GM10266 (cell line): ENCODE measurements at regions not wholly inside any gene's neighbourhood (a gene's known extent, or its start where the extent isn't known, plus 50 kb on each side); places are given as distances from the start of the nearest gene placed in this dataset.

Source experiments
- DNase-seq: peaks from one replicate; pipeline ENCODE4 v3.0.0; 2012; ENCODE audit errors: extremely low spot score
- CTCF ChIP-seq: IDR thresholded peaks from 2 replicates; pipeline ENCODE4 v1.5.1; 2012; ENCODE audit warnings: mild to moderate bottlenecking, low read depth; ENCODE audit not compliant: control insufficient read depth, insufficient read depth; ENCODE audit errors: missing control alignments

GRCh38 chr7:54964136-54964535 lies 54.7 kb upstream of the EGFR start:
- TF ChIP-seq CTCF = no peak
- no peak for DNase-seq

- TF ChIP-seq CTCF = no peak
- DNase-seq = no peak
Observed at GRCh38 chr7:54967377-54967776, 51.4 kb upstream of the EGFR start.

- TF ChIP-seq CTCF = no peak
- DNase-seq = no peak
Observed at GRCh38 chr7:54968018-54968417, 50.8 kb upstream of the EGFR start.
